ENCODE measurements at regions not wholly inside any gene's neighbourhood (a gene's known extent, or its start where the extent isn't known, plus 50 kb on each side); places are given as distances from the start of the nearest gene placed in this dataset.
"Not testable (repeated sequence)": the region's sequence is repeated elsewhere in the genome, so short reads cannot be mapped to it uniquely, and the experiment has no call there.

DNA sequence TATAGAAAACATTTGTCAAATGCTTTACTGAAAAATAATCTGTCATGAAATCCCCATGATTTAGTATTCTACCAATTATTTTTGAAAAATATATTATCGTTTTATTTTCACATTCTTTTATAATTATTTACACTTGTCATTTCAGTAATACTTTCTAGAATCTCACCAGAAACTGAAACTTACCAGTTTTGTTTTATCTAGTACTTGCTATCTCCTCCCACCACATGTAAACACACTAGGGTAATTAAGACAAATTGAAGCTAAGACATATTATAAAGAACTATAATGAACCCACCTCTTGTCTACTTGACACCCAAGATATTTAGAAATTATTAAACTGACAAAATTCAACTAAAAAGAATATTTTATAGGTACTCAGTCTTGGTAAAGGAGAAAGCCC lies 51.5 kb upstream of the GRM3 start:
- no peak for DNase-seq

- DNase-seq: no peak
Measured at GRCh38 chr7:86574006-86574405, 69.7 kb upstream of the GRM3 start.

DNA sequence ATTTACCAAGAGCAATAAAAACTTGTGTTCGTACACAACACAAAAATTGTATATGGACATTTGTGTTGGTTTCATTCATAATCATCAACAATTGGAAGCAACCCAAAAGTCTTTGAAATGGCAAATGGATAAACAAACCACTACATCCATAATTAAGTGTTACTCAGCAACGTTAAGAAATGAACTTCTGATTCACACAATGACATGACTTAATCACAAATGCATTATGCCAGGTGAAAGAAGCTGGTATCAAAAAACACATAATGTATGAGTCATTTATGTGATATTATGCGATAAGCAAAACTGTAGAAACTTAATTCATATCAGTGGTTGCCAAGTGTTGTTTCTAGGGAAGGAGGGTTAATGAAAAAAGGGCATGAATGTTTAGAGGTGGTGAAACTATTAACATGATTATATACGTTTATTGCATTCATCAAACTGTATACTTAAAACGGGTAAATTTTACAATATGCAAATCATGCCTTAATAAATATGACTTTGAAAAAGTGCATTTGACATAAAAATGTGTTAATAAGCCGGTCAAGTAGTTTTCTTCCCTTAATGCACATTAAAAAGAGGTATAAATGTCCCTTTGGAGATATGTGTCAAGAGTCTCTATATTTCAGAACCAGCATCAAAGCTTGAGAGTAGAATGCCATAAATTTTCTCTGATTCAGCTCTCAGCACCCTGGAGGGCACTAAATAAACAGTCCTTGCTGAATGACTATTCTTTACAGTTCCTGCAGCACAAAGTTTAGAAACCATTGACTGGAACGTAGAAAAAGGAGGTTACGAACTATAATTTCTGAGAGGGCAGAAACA lies 84.8 kb upstream of the GRM3 start:
- no peak for DNase-seq

DNA sequence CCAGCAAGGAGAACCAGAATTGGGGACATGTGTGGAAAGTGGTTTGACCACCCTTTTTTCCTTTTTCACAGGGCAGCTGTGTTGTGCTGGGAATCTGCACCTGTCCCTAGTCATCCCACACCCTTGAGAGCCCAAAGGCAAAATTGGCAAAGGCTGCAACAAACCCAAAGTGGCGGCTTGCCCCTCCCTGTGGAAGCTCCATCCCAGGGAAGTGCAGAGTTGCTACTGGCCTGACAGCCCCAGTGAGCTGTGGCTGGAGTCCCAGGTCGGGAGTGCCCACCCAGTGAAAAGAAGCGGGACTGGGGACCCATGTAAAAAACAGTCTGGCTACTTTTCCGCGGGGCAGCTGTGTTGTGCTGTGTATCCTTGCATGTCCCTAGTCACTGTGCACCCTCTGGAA lies 109.1 kb upstream of the GRM3 start:
- no peak for DNase-seq

DNA sequence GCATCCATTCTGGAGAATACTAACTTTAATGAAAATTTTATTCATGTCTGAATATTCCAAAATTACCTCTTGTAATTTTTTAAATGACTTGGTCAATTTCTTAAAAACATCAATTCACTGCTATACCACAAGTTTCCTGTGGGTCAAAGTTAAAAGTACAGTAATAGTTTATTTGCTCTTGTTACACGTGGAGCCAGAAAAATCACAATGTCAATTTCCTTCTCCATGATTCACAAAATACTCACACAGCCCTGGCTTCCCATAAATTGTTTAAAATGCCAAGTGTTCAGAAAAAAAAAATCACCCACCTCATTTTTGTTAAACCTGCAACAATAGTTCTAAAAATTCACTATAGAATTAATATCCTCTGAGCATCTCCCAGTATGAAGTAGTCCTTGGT lies 139.5 kb upstream of the GRM3 start:
- no peak for DNase-seq

DNA sequence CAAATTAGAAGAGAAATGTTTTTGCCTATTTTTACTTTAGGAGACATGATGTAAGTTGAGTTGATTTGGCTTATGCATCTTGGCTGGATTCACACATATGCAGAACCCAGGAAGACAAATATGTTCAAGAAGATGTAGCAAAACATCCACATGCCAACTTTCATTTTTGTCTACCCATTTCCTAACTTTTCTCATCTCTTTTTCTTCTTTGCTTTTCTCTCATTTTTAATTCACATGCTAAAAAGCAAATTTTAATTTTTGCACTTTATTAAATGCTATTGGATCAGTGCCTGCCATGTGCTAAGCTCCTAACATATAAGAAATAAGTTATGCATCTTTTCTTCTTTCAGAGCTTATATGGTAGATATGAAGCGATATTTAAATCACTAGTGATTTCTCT lies 143.7 kb upstream of the GRM3 start:
- DNase-seq: no peak

DNA sequence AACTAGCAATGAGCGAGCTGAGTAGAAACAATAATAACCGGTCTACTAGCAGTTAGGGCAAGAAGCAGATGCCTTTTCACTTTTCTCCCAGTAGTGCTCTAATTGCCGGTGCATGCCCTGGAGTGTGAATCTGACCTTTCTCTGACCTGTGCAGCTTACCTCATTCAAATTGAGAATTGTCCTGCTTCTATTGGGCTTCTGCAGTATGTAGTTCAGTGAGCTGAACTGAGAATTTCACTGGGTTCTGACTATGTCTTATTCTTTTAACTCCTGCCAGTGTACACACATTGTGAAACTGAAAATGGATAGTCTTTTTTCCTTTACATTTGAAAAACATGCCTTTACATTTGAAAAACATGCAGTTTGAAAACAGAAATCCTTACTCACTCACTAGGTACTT lies 157.9 kb upstream of the GRM3 start:
- no peak for DNase-seq

DNA sequence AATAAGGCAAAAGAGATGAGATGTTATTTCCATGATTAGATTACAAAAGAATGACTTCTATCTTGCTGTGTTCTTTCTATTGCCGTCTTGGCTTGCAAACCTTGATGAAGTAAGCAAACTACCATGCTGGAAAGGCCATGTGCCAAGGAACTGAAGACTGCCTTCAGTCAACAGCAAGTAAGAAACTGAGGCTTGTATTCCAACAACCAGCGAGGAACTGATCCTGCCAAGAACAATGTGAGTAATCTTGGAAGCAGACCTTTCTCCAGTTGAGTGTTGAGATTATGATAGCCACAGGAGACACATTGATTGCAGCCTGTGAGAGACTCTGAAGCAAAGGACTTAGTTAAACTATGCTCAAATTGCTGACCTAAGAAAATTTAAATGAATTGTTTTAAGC lies 164.6 kb upstream of the GRM3 start:
- no peak for DNase-seq

- no peak for DNase-seq
Measured at GRCh38 chr7:86477343-86477935, 166.3 kb upstream of the GRM3 start.

GRCh38 chr7:86470763-86471162 lies 172.9 kb upstream of the GRM3 start:
- DNase-seq: no peak

- DNase-seq: peak; percentile 24
Measured at GRCh38 chr7:86469680-86470295, 173.9 kb upstream of the GRM3 start.

GRCh38 chr7:86454753-86455152 lies 189.0 kb upstream of the GRM3 start:
- DNase-seq: no peak

- no peak for DNase-seq
Measured at GRCh38 chr7:86453454-86453853, 190.3 kb upstream of the GRM3 start.

GRCh38 chr7:86448856-86449255 lies 194.9 kb upstream of the GRM3 start:
- DNase-seq: no peak

DNA sequence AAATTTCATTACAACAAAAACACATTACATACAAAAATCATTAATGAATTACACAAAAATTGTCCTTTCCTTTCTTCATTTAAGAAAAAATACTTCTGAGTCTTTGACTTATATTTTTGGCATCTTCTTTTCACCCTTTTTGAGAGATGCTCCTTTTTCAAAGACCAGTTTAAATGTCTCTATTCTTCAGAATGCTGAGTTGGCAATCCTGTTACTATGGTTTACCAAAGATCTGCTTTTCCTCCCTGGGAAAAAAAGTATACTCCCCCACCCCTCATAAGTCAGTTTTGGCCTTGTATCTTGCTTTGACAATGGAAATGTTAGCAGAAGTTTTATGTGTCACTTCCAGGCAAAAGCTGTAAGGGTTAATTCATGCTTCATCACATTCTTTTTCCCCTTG lies 198.4 kb upstream of the GRM3 start:
- no peak for DNase-seq

DNA sequence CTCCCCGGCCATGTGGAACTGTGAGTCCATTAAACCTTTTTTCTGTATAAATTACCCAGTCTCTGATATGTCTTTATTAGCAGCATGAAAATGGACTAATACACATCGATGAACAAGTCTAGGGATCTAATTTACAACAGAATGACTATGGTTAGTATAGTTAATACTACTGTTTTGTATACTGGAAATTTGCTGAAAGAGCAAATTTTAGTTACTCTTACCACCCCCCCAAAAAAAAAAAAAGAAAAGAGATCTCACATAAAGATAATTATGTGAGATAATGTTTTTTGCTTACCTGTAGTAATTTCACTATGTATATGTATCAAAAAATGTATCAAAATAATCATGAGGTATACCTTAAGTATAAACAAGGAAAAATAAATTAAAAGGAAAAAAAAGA lies 199.5 kb upstream of the GRM3 start:
- no peak for DNase-seq

DNA sequence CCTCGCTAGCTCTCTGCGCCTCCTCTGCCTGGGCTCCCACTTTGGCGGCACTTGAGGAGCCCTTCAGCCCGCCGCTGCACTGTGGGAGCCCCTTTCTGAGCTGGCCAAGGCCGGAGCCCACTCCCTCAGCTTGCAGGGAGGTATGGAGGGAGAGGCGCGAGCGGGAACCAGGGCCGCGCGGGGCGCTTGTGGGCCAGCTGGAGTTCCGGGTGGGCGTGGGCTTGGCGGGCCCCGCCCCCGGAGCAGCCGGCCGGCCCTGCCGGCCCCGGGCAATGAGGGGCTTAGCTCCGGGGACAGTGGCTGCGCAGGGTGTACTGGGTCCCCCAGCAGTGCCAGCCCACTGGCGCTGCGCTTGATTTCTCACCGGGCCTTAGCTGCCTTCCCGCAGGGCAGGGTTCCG lies 203.3 kb upstream of the GRM3 start:
- DNase-seq: not testable (repeated sequence)

DNA sequence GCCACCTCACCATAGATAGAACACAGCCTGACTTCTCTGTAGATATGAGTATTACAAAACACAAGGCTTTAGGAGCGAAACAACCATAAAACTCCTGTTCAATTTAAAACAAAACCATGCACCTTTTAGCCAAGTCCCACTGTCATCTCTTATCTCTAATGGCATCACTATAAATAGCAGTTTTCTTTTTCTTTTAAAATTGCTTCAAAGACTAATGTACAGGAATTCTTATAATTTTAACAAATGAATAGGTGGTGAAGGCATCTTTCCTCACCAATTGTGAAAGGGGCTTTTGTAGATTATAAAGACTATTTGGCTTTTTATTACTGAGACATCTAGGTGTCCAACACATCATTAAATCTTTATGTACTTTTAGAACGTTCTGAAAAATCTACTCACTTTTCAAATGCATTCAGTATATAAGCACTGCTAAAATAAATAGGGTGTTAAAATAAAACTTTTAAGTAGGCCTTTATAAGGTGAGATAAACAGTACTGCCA lies 205.7 kb upstream of the GRM3 start:
- DNase-seq: no peak

DNA sequence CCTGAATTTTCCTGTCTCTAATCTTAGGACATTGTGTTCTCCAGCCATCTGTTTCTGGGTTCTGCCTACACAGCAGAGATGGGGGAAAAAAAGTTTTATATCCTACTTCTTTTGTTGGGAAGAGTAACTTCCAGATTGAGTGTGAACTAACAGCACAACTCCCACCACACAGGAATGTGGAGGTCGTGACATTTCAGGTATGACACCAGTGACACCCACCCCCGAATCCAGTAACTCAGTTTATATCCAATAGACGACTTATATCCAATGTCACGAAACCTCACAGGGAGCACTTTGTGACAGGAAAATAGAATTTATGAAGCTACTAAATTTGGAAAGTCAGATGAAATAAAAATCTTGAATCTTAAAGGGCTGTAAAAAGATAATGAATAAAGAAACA lies 211.9 kb upstream of the GRM3 start:
- DNase-seq: no peak

GRCh38 chr7:86411814-86412213 lies 231.9 kb upstream of the GRM3 start:
- no peak for DNase-seq

GRCh38 chr7:86407291-86407690 lies 236.4 kb upstream of the GRM3 start:
- DNase-seq: no peak

DNA sequence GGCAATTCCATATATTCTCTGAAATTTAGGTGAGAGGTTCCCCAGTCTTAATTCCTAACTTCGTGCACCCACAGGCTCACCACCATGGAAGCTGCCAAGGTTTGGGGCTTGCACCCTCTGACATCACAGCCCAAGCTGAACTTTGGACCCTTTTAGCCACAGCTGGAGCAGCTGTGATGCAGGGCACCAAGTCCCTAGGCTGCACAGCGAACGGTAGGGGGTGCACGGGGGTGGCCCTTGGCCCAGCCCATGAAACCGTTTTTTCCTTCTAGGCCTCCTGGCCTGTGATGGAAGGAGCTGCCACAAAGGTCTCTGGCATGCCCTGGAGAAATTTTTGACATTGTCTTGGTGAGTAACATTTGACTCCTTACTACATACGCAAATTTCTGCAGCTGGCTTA lies 251.9 kb upstream of the GRM3 start:
- no peak for DNase-seq

DNA sequence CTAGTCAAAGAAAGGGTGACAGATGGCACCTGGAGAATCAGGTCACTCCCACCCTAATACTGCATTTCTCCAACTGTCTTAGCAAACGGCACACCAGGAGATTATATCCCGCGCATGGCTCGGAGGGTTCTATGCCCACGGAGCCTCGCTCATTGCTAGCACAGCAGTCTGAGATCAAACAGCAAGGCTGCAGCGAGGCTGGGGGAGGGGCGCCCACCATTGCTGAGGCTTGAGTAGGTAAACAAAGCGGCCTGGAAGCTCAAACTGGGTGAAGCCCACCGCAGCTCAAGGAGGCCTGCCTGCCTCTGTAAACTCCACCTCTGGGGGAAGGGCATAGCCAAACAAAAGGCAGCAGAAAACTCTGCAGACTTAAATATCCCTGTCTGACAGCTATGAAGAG lies 268.1 kb upstream of the GRM3 start:
- not testable (repeated sequence) for DNase-seq

GRCh38 chr7:86372262-86372661 lies 271.4 kb upstream of the GRM3 start:
- DNase-seq: no peak

All from NCI-H510A (cell line).